GM12865 (cell line): ENCODE measurements at regions not wholly inside any gene's neighbourhood (a gene's known extent, or its start where the extent isn't known, plus 50 kb on each side); places are given as distances from the start of the nearest gene placed in this dataset.
"Not testable (repeated sequence)": the region's sequence is repeated elsewhere in the genome, so short reads cannot be mapped to it uniquely, and the experiment has no call there.

Source experiments
- DNase-seq: peaks from one replicate; pipeline ENCODE4 v3.0.0; 2010; ENCODE audit warnings: low read depth
- H3K4me3 ChIP-seq: 2 replicates; pipeline ENCODE4 v1.5.1; 2011; ENCODE audit warnings: mild to moderate bottlenecking, low read depth, low read length, control low read depth
- TF ChIP-seq, protein P1 (sequence below): IDR thresholded peaks from 2 replicates; pipeline ENCODE4 v1.5.1; 2011; ENCODE audit warnings: low read length, control low read depth, low read depth, inconsistent platforms; ENCODE audit not compliant: insufficient read depth; ENCODE audit errors: missing control alignments

DNA sequence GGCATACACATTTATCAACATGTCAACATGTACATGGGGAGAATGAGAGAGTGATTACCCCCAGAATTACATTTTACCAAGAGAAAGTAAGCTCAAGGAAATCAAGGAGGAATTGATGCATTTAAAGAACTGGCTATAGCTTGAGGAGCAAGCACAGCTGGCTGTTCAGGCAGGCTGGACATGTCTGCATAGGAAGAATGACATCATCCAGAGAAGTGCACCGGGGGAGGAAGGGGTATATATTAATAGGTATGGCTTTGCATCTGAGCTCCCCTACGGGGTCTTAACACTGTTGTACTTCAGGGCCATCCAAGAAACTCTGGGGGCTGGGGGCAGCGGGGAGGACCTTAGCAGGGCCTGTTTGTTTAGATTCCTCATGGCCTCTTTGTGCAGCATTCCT is 222.4 kb upstream of the VCX start:
- TF ChIP-seq, protein P1, sequence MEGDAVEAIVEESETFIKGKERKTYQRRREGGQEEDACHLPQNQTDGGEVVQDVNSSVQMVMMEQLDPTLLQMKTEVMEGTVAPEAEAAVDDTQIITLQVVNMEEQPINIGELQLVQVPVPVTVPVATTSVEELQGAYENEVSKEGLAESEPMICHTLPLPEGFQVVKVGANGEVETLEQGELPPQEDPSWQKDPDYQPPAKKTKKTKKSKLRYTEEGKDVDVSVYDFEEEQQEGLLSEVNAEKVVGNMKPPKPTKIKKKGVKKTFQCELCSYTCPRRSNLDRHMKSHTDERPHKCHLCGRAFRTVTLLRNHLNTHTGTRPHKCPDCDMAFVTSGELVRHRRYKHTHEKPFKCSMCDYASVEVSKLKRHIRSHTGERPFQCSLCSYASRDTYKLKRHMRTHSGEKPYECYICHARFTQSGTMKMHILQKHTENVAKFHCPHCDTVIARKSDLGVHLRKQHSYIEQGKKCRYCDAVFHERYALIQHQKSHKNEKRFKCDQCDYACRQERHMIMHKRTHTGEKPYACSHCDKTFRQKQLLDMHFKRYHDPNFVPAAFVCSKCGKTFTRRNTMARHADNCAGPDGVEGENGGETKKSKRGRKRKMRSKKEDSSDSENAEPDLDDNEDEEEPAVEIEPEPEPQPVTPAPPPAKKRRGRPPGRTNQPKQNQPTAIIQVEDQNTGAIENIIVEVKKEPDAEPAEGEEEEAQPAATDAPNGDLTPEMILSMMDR = no peak
- DNase-seq = no peak

DNA sequence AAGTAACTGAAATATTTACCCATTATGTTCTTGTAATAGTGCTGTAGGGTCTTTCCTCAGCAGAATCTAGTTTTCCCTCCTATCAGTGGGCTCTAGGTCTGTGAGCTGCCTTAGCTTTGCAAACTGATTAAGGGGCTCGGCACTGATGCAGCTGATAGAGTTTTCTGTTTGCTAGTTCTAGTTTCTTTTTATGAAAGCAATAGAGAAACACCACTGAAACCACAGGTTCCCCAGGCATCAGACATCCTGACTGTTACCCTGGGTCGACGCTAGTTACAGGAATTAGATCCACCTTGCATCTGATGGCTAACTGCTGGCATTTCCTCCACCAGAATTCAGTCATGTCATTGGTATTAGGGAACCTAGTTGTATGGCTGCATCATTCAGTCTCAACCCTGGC is 225.0 kb upstream of the VCX start:
- H3K4me3 ChIP-seq = no peak overlapping the region
- TF ChIP-seq, protein P1 = no peak
- DNase-seq = no peak

More for the DNA sequence above, 222.4 kb upstream of the VCX start:
- H3K4me3 ChIP-seq = no peak overlapping the region

DNA sequence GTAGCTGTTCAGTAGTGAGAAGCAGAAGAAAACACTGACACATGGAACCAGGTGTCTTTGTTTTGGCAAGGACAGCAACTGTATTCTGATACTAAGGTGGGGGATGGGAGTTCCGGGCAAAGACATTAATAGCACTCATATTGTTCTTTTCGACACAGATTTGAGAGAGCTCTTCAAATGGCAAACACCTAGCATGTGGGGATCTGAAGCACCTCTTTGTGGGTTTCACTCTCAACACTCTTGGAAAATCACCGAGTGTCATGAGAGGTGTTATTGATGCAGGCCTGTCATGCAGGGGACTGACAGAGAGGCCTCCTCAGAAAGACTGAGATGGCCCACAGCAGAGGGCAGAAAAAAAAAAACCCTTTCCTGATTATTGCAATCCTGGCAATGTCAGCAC is 228.4 kb upstream of the VCX start:
- TF ChIP-seq, protein P1 = no peak
- no peak overlapping the region for H3K4me3 ChIP-seq
- no peak for DNase-seq

DNA sequence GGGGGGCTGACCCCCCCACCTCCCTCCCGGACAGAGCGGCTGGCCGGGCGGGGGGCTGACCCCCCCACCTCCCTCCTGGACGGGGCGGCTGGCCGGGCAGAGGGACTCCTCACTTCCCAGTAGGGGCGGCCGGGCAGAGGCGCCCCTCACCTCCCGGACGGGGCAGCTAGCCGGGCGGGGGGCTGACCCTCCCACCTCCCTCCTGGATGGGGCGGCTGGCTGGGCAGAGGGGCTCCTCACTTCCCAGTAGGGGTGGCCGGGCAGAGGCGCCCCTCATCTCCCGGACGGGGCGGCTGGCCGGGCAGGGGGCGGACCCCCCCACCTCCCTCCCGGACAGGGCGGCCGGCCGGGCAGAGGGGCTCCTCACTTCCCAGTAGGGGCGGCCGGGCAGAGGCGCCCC is 234.3 kb upstream of the VCX start:
- not testable (repeated sequence) for H3K4me3 ChIP-seq, DNase-seq

DNA sequence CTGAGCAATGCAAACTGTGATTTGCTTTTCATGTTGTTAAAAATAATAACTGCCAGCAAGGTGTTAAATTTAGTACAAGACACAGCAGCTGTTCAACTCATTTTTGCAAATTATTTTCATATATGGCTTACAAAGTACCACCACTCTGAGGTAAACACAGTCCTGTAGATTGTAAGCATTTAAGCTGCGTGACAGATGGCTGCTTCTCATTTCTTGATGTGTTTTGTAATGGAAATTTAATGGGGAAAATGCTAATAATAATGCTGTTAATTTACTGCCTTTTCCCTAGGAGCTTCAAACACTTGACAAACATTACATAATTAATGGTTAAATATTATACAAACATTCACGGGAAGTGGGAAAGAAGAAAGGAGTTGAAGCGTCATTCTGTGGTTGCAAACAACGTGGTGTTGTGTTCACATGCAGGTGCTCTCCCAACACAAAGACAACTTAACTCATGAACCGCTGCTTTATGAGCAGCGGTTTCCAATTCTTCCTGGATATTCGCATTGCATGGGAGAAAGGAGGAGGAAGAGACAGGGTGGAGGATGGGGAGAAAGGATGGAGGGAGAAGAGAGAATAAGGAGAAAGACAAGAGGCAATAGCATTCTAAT is 236.8 kb upstream of the VCX start:
- TF ChIP-seq, protein P1 = no peak
- no peak overlapping the region for H3K4me3 ChIP-seq
- DNase-seq = no peak

DNA sequence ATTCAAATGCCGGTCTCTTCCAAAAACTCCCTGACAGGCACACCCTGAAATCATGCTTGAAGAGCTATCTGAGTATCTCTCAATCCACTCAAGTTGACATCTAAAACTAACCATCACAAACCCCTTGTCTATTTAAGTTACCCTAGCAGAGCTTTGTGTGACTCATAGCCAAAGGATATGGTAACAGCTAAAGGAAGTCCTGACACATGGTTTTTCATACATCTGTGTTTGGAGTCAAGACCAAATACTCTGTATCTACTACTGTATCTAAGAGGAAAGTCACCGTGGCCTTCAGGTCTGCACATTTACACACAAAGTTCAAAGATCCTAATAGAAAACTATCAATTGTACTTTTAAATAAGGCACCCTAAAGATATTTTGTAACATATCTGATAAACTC is 239.6 kb upstream of the VCX start:
- H3K4me3 ChIP-seq = no peak overlapping the region
- no peak for DNase-seq
- TF ChIP-seq, protein P1 = no peak

DNA sequence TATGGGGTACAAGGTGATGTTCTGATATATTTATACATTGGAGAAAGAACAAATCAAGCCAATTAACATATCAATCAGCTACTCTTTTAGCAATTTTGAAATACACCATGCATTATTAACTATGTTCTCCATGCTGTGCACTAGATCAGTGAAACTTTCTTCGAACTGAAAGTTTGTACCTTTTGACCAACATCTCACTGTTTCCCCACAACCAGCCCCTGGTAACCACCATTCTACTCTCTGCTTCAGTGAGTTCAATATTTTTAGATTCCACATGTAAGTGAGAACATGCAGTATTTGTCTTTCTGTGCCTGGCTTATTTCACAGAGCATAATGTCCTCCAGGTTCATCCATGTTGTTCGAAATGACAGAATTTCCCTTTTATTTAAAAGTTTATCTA is 246.1 kb upstream of the VCX start:
- TF ChIP-seq, protein P1 = no peak
- H3K4me3 ChIP-seq = no peak overlapping the region
- DNase-seq = no peak

DNA sequence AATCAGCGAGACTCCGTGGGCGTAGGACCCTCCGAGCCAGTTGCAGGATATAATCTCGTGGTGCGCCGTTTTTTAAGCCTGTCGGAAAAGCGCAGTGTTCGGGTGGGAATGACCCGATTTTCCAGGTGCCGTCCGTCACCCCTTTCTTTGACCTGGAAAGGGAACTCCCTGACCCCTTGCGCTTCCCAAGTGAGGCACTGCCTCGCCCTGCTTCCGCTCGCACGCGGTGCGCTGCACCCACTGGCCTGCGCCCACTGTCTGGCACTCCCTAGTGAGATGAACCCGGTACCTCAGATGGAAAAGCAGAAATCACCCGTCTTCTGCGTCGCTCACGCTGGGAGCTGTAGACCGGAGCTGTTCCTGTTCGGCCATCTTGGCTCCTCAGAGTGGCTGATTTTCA is 249.6 kb upstream of the VCX start:
- H3K4me3 ChIP-seq = not testable (repeated sequence)

More for the DNA sequence above, 249.6 kb upstream of the VCX start:
- DNase-seq = not testable (repeated sequence)
